PFSK-1 (cell line): ENCODE measurements at regions not wholly inside any gene's neighbourhood (a gene's known extent, or its start where the extent isn't known, plus 50 kb on each side); places are given as distances from the start of the nearest gene placed in this dataset.

ENCODE experiments used
- FOXP2 ChIP-seq: optimal IDR thresholded peaks from 2 replicates; pipeline ENCODE3; 2011; ENCODE audit warnings: borderline replicate concordance, control low read depth, inconsistent platforms; ENCODE audit not compliant: insufficient read depth; ENCODE audit errors: extremely low read length, extremely low read depth
- POLR2AphosphoS5 ChIP-seq: IDR thresholded peaks from 2 replicates; pipeline ENCODE4 v1.6.1; 2012; ENCODE audit warnings: low read depth, mild to moderate bottlenecking, control low read depth, low read length, moderate library complexity
- SIN3A ChIP-seq: IDR thresholded peaks from 2 replicates; pipeline ENCODE4 v1.6.1; 2012; ENCODE audit warnings: mild to moderate bottlenecking, low read length, moderate library complexity, borderline replicate concordance; ENCODE audit not compliant: insufficient read depth
- TAF1 ChIP-seq: IDR thresholded peaks from 2 replicates; pipeline ENCODE4 v1.6.1; 2012; ENCODE audit warnings: low read length, control low read depth, borderline replicate concordance; ENCODE audit not compliant: insufficient read depth
- TF ChIP-seq, protein P1 (sequence below), 2 experiments: IDR thresholded peaks; 2 replicates each; pipeline versions ENCODE4 v1.6.1 to v1.8.0; 2011 to 2012; ENCODE audit warnings: low read depth in 2 of 2, low read length in 2 of 2, control low read depth in 1 of 2, inconsistent platforms in 1 of 2, mild to moderate bottlenecking in 1 of 2, moderate library complexity in 1 of 2; ENCODE audit not compliant: insufficient read depth in 1 of 2

- TF ChIP-seq FOXP2 (no peak), POLR2AphosphoS5 (no peak), TAF1 (no peak)
- TF ChIP-seq, protein P1, sequence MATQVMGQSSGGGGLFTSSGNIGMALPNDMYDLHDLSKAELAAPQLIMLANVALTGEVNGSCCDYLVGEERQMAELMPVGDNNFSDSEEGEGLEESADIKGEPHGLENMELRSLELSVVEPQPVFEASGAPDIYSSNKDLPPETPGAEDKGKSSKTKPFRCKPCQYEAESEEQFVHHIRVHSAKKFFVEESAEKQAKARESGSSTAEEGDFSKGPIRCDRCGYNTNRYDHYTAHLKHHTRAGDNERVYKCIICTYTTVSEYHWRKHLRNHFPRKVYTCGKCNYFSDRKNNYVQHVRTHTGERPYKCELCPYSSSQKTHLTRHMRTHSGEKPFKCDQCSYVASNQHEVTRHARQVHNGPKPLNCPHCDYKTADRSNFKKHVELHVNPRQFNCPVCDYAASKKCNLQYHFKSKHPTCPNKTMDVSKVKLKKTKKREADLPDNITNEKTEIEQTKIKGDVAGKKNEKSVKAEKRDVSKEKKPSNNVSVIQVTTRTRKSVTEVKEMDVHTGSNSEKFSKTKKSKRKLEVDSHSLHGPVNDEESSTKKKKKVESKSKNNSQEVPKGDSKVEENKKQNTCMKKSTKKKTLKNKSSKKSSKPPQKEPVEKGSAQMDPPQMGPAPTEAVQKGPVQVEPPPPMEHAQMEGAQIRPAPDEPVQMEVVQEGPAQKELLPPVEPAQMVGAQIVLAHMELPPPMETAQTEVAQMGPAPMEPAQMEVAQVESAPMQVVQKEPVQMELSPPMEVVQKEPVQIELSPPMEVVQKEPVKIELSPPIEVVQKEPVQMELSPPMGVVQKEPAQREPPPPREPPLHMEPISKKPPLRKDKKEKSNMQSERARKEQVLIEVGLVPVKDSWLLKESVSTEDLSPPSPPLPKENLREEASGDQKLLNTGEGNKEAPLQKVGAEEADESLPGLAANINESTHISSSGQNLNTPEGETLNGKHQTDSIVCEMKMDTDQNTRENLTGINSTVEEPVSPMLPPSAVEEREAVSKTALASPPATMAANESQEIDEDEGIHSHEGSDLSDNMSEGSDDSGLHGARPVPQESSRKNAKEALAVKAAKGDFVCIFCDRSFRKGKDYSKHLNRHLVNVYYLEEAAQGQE (IDR thresholded peaks at IDR 0.05; ENCODE audit: insufficient read depth in 1 of 2, low read depth in 2 of 2, low read length in 2 of 2) = no peak
Measured at GRCh38 chr1:91201694-91202093, 179.9 kb upstream of the ZNF644 start.

- TF ChIP-seq SIN3A = no peak
- TF ChIP-seq TAF1 = no peak
- TF ChIP-seq, protein P1 (IDR thresholded peaks at IDR 0.05; ENCODE audit: insufficient read depth in 1 of 2, low read depth in 2 of 2, low read length in 2 of 2) = no peak
- no peak for TF ChIP-seq POLR2AphosphoS5
- TF ChIP-seq FOXP2 = no peak
Measured at GRCh38 chr1:91201176-91201575, 179.3 kb upstream of the ZNF644 start.

DNA sequence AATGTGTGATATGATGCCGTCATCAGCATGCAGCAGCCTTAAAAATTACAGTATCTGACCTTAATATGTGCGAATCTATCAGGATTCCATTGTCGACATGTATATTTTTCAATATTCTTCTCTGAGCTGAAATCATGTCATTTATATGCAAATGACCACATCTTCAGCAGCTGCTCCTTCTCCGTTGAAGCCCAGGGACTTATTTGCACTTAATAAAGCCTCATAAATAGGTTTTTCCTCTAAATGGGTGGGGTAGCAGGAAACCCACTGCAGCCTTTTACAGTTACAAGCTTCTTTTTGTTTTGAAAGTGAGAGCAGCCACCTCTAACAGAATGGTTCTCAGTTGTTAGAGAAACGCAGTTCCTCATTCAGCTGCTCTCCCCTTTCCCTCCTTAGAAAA is 178.8 kb upstream of the ZNF644 start:
- TF ChIP-seq POLR2AphosphoS5 (no peak), TAF1 (no peak), SIN3A (no peak), FOXP2 (no peak)
- TF ChIP-seq, protein P1 (IDR thresholded peaks at IDR 0.05; ENCODE audit: insufficient read depth in 1 of 2, low read depth in 2 of 2, low read length in 2 of 2) = no peak

GRCh38 chr1:91199988-91200387 is 178.2 kb upstream of the ZNF644 start:
- no peak for TF ChIP-seq SIN3A
- no peak for TF ChIP-seq FOXP2
- no peak for TF ChIP-seq TAF1
- TF ChIP-seq, protein P1 (IDR thresholded peaks at IDR 0.05; ENCODE audit: insufficient read depth in 1 of 2, low read depth in 2 of 2, low read length in 2 of 2) = no peak
- TF ChIP-seq POLR2AphosphoS5 = no peak

DNA sequence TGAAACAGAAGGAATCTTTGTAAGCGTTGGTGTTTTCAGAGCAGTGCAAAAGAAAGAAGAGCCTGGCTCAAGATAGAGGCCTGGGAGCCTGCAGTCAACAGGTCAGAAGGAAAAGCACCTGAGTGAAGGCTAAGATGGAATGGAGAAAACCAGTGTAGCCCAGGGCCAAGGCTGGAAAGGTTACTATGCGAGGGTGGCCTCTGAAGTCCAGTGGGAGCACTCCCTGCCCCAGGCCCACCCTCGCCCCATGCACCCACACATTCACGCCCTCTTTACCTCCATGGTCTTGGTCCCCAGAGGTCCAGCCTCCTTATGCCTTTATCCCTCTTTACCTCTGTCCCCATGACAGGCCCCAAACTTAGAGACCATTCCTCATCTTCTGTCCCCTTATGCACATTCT is 169.2 kb upstream of the ZNF644 start:
- no peak for TF ChIP-seq TAF1
- no peak for TF ChIP-seq POLR2AphosphoS5
- no peak for TF ChIP-seq SIN3A
- TF ChIP-seq FOXP2 = no peak
- TF ChIP-seq, protein P1 (IDR thresholded peaks at IDR 0.05; ENCODE audit: insufficient read depth in 1 of 2, low read depth in 2 of 2, low read length in 2 of 2) = no peak
